GM20431 (cell line): ENCODE measurements at regions not wholly inside any gene's neighbourhood (a gene's known extent, or its start where the extent isn't known, plus 50 kb on each side); places are given as distances from the start of the nearest gene placed in this dataset.

Experiments used
- in situ Hi-C: fragments of 300-500 bp; cut with MseI, MboI; formaldehyde crosslinking; loops from one replicate; pipeline ENCODE4 v1.15.0; 2020; ENCODE audit warnings: low sequenced_read_pairs; ENCODE audit not compliant: unreplicated experiment

GRCh38 chr10:36516281-36516680 lies 609.1 kb upstream of the ANKRD30A start:
- in situ Hi-C loops, result no loop called here

DNA sequence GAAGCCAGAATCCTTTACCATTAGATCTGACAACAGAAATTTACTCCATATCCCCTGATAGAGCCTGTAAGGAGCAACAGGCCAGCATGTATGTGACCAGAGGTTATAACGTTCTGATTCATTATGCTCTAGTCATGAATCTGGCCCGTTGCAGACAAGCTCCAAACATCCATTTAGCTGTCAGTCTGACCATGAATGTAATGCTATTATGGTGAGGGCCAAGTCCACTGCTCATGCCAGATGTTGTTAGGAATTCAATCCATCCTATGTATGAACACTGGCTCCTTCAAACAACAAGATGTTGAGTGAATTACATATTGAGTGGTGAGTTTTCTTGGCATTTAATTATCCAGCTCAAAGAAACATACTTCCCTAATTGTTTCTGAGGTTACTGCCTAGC lies 610.1 kb upstream of the ANKRD30A start:
- in situ Hi-C loops, result no loop called here

DNA sequence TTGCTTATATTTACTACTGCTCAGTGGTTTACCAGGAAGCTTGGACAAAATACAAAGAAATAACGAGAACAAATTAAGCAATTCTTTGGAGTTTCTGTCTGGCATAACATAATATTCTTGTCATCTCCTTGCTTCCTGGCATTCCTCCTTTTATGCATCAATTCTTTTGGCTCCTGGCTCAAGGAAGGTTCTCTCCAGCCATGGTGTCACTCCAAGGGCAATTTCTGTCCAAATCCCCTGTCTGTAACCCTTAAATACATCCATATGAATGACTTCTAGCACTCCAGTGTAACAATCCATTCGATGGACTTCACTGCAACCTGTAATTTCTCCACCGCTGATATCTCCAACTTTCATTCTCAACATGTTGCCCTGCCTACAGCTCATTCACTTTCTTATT lies 617.7 kb upstream of the ANKRD30A start:
- in situ Hi-C loops, result no loop called here

GRCh38 chr10:36506697-36507496 lies 618.5 kb upstream of the ANKRD30A start:
- in situ Hi-C loops, result no loop called here

DNA sequence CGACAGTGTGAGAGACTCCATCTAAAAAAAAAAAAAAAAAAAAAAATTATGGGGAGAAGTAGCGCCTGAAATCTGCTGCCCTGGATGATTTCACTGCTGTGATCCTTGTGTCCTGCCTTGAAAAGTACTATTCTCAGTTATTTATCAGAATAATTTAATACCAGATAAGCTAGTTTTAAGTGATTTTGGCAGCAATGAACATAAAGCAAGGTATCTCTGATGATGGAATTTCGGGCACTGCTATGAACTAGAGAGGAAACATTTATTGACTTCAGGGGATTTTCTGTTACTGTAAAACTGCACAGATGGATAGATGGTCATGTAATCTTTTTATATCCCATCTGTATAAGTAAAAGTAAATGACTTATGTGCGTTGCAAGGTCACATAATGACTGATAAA lies 619.1 kb upstream of the ANKRD30A start:
- in situ Hi-C loops, result no loop called here

GRCh38 chr10:36504758-36505157 lies 620.6 kb upstream of the ANKRD30A start:
- in situ Hi-C loops, result no loop called here

DNA sequence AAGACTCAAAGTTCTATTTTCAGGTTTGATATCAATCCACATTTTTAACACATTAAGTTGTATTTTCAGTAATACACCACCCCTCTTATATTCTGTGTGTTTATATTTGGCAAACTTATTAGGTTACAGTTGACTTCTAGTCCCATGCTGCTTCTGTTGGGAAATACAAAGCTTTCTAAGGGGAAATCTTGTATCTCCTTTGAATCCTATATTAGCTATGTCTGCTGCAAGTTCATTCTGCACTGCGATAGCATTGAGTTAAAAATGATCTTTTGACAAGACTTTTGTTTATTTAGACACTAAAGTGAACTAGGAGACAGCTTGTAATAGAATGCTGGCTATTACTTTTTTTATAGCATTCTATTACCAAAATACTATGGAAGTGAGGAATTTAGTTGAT lies 625.1 kb upstream of the ANKRD30A start:
- in situ Hi-C loops, result no loop called here

GRCh38 chr10:36499693-36500092 lies 625.7 kb upstream of the ANKRD30A start:
- in situ Hi-C loops, result no loop called here

GRCh38 chr10:36496758-36497157 lies 628.6 kb upstream of the ANKRD30A start:
- in situ Hi-C loops, result no loop called here

DNA sequence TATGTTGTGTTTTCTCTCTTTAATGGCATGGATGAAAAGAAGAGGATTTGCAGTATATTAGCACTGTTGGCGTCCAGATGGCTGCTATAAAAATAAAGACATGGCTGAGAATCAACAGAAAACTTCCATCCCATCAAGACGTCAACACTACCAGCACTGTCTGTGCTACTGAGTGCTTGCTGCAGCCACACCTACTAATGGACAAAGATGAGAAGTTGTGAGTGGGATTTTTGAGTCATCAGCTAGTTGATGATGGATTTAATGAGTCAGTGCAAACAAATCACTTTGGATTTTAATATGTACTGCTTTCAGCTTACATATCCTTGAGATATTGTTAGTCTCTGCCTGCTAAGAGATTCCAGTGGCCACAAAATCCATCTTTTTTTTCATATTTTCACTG lies 631.0 kb upstream of the ANKRD30A start:
- in situ Hi-C loops, result no loop called here

GRCh38 chr10:36493516-36493880 lies 631.9 kb upstream of the ANKRD30A start:
- in situ Hi-C loops, result no loop called here

GRCh38 chr10:36492590-36493515 lies 632.5 kb upstream of the ANKRD30A start:
- in situ Hi-C loops, result no loop called here

DNA sequence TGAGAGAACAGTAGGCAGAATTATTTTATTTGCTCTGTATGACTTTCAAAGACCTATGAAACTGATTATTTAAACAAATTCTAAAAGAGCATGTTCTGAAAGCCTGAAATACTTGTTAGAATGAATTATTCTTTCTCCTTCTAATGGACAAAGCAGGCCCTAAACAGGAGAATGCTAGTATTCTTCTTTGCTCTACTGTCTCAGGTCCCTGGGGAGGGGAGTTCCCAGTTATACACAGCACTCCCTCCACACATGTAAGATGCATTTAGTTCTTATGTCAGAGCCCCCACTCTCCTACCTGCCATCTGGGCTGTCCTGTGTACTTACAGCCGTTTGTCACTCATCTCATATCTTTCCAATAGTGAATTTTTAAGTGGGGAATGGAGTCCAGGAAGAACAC lies 633.5 kb upstream of the ANKRD30A start:
- in situ Hi-C loops, result no loop called here

GRCh38 chr10:36489611-36490228 lies 635.7 kb upstream of the ANKRD30A start:
- in situ Hi-C loops, result no loop called here

DNA sequence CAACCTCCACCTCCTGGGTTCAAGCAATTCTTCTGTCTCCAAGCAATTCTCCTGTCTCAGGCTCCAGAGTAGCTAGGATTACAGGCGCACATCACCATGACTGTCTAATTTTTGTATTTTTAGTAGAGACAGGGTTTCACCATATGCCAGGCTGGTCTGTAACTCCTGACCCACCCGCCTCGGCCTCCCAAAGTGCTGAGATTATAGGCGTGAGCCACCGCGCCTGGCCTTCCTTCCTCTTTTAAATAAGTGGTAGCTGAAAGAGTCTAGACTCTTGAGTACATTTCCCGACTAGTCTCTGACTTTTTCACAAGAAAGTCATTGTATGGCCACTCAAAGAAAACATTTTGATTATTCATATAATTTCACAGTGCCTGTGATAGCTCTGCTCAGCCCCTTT lies 636.2 kb upstream of the ANKRD30A start:
- in situ Hi-C loops, result no loop called here

- in situ Hi-C loops, result no loop called here
These were observed 636.8 kb upstream of the ANKRD30A start for GRCh38 chr10:36488579-36488978.

GRCh38 chr10:36479073-36479472 lies 646.3 kb upstream of the ANKRD30A start:
- in situ Hi-C loops, result no loop called here

DNA sequence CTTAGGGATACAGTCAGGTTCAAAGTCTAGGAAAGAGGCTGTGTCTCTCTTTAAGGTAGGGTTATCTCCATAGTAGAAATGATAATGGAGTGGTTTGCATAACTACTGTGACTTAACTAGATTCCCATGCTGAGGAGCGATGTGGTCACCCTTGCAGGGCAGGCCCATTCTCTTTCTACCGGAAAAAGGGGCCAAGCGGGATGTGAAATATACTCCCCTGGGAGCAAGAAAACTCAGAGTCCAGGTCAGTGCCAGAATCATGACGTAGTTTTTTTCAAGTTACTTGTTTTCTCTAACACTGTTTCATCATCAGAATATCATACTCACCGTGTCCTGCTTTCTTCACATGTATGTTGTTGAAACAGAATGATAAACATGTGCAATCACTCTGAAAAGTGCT lies 649.0 kb upstream of the ANKRD30A start:
- in situ Hi-C loops, result no loop called here

GRCh38 chr10:36475746-36476145 lies 649.7 kb upstream of the ANKRD30A start:
- in situ Hi-C loops, result no loop called here

GRCh38 chr10:36474456-36474855 lies 650.9 kb upstream of the ANKRD30A start:
- in situ Hi-C loops, result no loop called here

GRCh38 chr10:36473122-36473521 lies 652.3 kb upstream of the ANKRD30A start:
- in situ Hi-C loops, result no loop called here
